HEK293 (cell line): ENCODE measurements at regions not wholly inside any gene's neighbourhood (a gene's known extent, or its start where the extent isn't known, plus 50 kb on each side); places are given as distances from the start of the nearest gene placed in this dataset.
A peak's percentile ranks its signal among the peaks of the same experiment; 100 is the strongest.

ENCODE experiments used
- CTCF ChIP-seq: fragments of 450-650 bp; formaldehyde crosslinking; IDR thresholded peaks from 2 replicates; pipeline ENCODE4 v1.5.1; 2016; ENCODE audit warnings: missing biosample characterization, missing genetic modification characterization
- FEZF1 ChIP-seq: fragments of 450-650 bp; formaldehyde crosslinking; IDR thresholded peaks from 2 replicates; pipeline ENCODE4 v1.5.1; 2016; ENCODE audit warnings: missing biosample characterization, missing genetic modification characterization
- GLI2 ChIP-seq: fragments of 450-650 bp; formaldehyde crosslinking; IDR thresholded peaks from 2 replicates; pipeline ENCODE4; 2017; ENCODE audit warnings: missing biosample characterization, missing genetic modification characterization, low read depth, borderline replicate concordance
- GLI4 ChIP-seq: fragments of 450-650 bp; formaldehyde crosslinking; IDR thresholded peaks from 2 replicates; pipeline ENCODE4 v1.5.1; 2016; ENCODE audit warnings: missing biosample characterization, missing genetic modification characterization
- GLIS2 ChIP-seq: fragments of 450-650 bp; formaldehyde crosslinking; IDR thresholded peaks from 2 replicates; pipeline ENCODE4 v1.5.1; 2016; ENCODE audit warnings: missing biosample characterization, missing genetic modification characterization
- HOXC10 ChIP-seq: sonication (generic); formaldehyde crosslinking; IDR thresholded peaks from 2 replicates; pipeline ENCODE4 v1.8.1; 2023; ENCODE audit warnings: mild to moderate bottlenecking, missing genetic modification reagents
- MYNN ChIP-seq: fragments of 450-650 bp; formaldehyde crosslinking; IDR thresholded peaks from 2 replicates; pipeline ENCODE4 v1.5.1; 2016; ENCODE audit warnings: missing biosample characterization, missing genetic modification characterization, borderline replicate concordance
- OVOL3 ChIP-seq: fragments of 450-650 bp; formaldehyde crosslinking; IDR thresholded peaks from 2 replicates; pipeline ENCODE4 v1.5.1; 2016; ENCODE audit warnings: missing biosample characterization, missing genetic modification characterization
- TCF7L2 ChIP-seq: IDR thresholded peaks from 2 replicates; pipeline ENCODE4 v1.6.1; 2011; ENCODE audit warnings: low read depth, mild to moderate bottlenecking, inconsistent platforms, low read length, moderate library complexity, borderline replicate concordance
- ZBTB21 ChIP-seq: fragments of 450-650 bp; formaldehyde crosslinking; IDR thresholded peaks from 2 replicates; pipeline ENCODE4 v1.5.1; 2017; ENCODE audit warnings: missing biosample characterization, missing genetic modification characterization
- ZNF2 ChIP-seq: fragments of 450-650 bp; formaldehyde crosslinking; IDR thresholded peaks from 2 replicates; pipeline ENCODE4 v1.5.1; 2016; ENCODE audit warnings: missing biosample characterization, missing genetic modification characterization
- ZNF221 ChIP-seq: fragments of 450-650 bp; formaldehyde crosslinking; IDR thresholded peaks from 2 replicates; pipeline ENCODE4 v1.5.1; 2017; ENCODE audit warnings: missing biosample characterization, missing genetic modification characterization, borderline replicate concordance
- ZNF280C ChIP-seq: fragments of 450-650 bp; formaldehyde crosslinking; IDR thresholded peaks from 2 replicates; pipeline ENCODE4 v1.5.1; 2016; ENCODE audit warnings: missing biosample characterization, missing genetic modification characterization
- ZNF302 ChIP-seq: fragments of 450-650 bp; formaldehyde crosslinking; IDR thresholded peaks from 2 replicates; pipeline ENCODE4 v1.5.1; 2016; ENCODE audit warnings: missing biosample characterization, missing genetic modification characterization, low read depth
- ZNF449 ChIP-seq: fragments of 450-650 bp; formaldehyde crosslinking; IDR thresholded peaks from 2 replicates; pipeline ENCODE4 v1.5.1; 2017; ENCODE audit warnings: missing biosample characterization, mild to moderate bottlenecking, missing genetic modification characterization, moderate library complexity
- ZNF514 ChIP-seq: fragments of 450-650 bp; formaldehyde crosslinking; IDR thresholded peaks from 2 replicates; pipeline ENCODE4 v1.5.1; 2016; ENCODE audit warnings: missing biosample characterization, missing genetic modification characterization
- ZNF555 ChIP-seq: fragments of 450-650 bp; formaldehyde crosslinking; conservative IDR thresholded peaks from 2 replicates; pipeline ENCODE4 v1.5.1; 2017; ENCODE audit warnings: missing biosample characterization, mild to moderate bottlenecking, missing genetic modification characterization, inconsistent platforms
- ZNF558 ChIP-seq: fragments of 450-650 bp; formaldehyde crosslinking; IDR thresholded peaks from 2 replicates; pipeline ENCODE4 v1.5.1; 2016; ENCODE audit warnings: missing biosample characterization, missing genetic modification characterization
- ZNF600 ChIP-seq: fragments of 450-650 bp; formaldehyde crosslinking; IDR thresholded peaks from 2 replicates; pipeline ENCODE4 v1.5.1; 2016; ENCODE audit warnings: missing biosample characterization, missing genetic modification characterization
- ZNF610 ChIP-seq: fragments of 450-650 bp; formaldehyde crosslinking; IDR thresholded peaks from 2 replicates; pipeline ENCODE4 v1.5.1; 2016; ENCODE audit warnings: missing biosample characterization, missing genetic modification characterization, borderline replicate concordance
- ZNF654 ChIP-seq: fragments of 450-650 bp; formaldehyde crosslinking; IDR thresholded peaks from 2 replicates; pipeline ENCODE4 v1.5.1; 2016; ENCODE audit warnings: low read depth, missing biosample characterization, missing genetic modification characterization
- ZNF701 ChIP-seq: fragments of 450-650 bp; formaldehyde crosslinking; IDR thresholded peaks from 2 replicates; pipeline ENCODE4 v1.5.1; 2016; ENCODE audit warnings: missing biosample characterization, missing genetic modification characterization
- ZNF768 ChIP-seq: fragments of 450-650 bp; formaldehyde crosslinking; IDR thresholded peaks from 2 replicates; pipeline ENCODE4 v1.5.1; 2018; ENCODE audit warnings: missing biosample characterization, mild to moderate bottlenecking, missing genetic modification characterization
- ZNF792 ChIP-seq: fragments of 450-650 bp; formaldehyde crosslinking; IDR thresholded peaks from 2 replicates; pipeline ENCODE4 v1.5.1; 2016; ENCODE audit warnings: missing biosample characterization, missing genetic modification characterization
- ZNF837 ChIP-seq: fragments of 450-650 bp; formaldehyde crosslinking; IDR thresholded peaks from 2 replicates; pipeline ENCODE4 v1.5.1; 2016; ENCODE audit warnings: missing biosample characterization, missing genetic modification characterization
- TF ChIP-seq, protein P1 (sequence below): fragments of 450-650 bp; formaldehyde crosslinking; IDR thresholded peaks from 2 replicates; pipeline ENCODE4 v1.5.1; 2016; ENCODE audit warnings: missing biosample characterization, missing genetic modification characterization
- TF ChIP-seq, protein P2 (sequence below): fragments of 450-650 bp; formaldehyde crosslinking; IDR thresholded peaks from 2 replicates; pipeline ENCODE4 v1.5.1; 2017; ENCODE audit warnings: missing biosample characterization, missing genetic modification characterization
- TF ChIP-seq, protein P3 (sequence below): fragments of 450-650 bp; formaldehyde crosslinking; IDR thresholded peaks from 2 replicates; pipeline ENCODE4 v1.5.1; 2016; ENCODE audit warnings: missing biosample characterization, missing genetic modification characterization

- TF ChIP-seq CTCF (tag by site-specific recombination) (no peak), FEZF1 (tag by site-specific recombination) (peak; percentile 85), ZNF792 (tag by site-specific recombination) (no peak), ZNF837 (no peak), ZNF600 (peak; percentile 90), MYNN (tag by site-specific recombination) (no peak), ZNF280C (tag by site-specific recombination) (no peak), ZNF555 (tag by site-specific recombination) (no peak), HOXC10 (CRISPR knock-in tag) (no peak), GLIS2 (tag by site-specific recombination) (peak; percentile 80), ZNF221 (tag by site-specific recombination) (no peak), ZNF558 (tag by site-specific recombination) (peak; percentile 76; the same call in 1 of the 2 replicates), TCF7L2 (no peak), ZNF701 (tag by site-specific recombination) (no peak), ZNF768 (no peak), OVOL3 (no peak), ZNF610 (peak; percentile 27; the same call in 1 of the 2 replicates), ZNF449 (peak; percentile 53; the same call in 1 of the 2 replicates), GLI2 (tag by site-specific recombination) (no peak), ZNF654 (tag by site-specific recombination) (no peak), ZNF514 (tag by site-specific recombination) (no peak), GLI4 (tag by site-specific recombination) (no peak), ZNF2 (peak; percentile 76; the same call in 1 of the 2 replicates), ZBTB21 (tag by site-specific recombination) (peak; percentile 71), ZNF302 (tag by site-specific recombination) (no peak)
- TF ChIP-seq, protein P1, sequence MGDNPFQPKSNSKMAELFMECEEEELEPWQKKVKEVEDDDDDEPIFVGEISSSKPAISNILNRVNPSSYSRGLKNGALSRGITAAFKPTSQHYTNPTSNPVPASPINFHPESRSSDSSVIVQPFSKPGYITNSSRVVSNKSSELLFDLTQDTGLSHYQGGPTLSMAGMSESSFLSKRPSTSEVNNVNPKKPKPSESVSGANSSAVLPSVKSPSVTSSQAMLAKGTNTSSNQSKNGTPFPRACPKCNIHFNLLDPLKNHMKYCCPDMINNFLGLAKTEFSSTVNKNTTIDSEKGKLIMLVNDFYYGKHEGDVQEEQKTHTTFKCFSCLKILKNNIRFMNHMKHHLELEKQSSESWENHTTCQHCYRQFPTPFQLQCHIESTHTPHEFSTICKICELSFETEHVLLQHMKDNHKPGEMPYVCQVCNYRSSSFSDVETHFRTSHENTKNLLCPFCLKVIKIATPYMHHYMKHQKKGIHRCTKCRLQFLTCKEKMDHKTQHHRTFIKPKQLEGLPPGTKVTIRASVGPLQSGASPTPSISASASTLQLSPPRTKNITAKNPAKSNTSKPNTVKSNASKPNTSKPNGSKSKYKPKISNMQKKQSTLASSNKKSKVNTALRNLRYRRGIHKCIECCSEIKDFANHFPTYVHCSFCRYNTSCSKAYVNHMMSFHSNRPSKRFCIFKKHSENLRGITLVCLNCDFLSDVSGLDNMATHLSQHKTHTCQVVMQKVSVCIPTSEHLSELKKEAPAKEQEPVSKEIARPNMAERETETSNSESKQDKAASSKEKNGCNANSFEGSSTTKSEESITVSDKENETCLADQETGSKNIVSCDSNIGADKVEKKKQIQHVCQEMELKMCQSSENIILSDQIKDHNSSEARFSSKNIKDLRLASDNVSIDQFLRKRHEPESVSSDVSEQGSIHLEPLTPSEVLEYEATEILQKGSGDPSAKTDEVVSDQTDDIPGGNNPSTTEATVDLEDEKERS = no peak
- TF ChIP-seq, protein P2, sequence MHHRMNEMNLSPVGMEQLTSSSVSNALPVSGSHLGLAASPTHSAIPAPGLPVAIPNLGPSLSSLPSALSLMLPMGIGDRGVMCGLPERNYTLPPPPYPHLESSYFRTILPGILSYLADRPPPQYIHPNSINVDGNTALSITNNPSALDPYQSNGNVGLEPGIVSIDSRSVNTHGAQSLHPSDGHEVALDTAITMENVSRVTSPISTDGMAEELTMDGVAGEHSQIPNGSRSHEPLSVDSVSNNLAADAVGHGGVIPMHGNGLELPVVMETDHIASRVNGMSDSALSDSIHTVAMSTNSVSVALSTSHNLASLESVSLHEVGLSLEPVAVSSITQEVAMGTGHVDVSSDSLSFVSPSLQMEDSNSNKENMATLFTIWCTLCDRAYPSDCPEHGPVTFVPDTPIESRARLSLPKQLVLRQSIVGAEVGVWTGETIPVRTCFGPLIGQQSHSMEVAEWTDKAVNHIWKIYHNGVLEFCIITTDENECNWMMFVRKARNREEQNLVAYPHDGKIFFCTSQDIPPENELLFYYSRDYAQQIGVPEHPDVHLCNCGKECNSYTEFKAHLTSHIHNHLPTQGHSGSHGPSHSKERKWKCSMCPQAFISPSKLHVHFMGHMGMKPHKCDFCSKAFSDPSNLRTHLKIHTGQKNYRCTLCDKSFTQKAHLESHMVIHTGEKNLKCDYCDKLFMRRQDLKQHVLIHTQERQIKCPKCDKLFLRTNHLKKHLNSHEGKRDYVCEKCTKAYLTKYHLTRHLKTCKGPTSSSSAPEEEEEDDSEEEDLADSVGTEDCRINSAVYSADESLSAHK (tag by site-specific recombination) = peak; percentile 74
- TF ChIP-seq, protein P3, sequence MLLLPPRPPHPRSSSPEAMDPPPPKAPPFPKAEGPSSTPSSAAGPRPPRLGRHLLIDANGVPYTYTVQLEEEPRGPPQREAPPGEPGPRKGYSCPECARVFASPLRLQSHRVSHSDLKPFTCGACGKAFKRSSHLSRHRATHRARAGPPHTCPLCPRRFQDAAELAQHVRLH (tag by site-specific recombination) = peak; percentile 77; the same call in 1 of the 2 replicates
Observed at GRCh38 chr6:47168180-47168579, 126.0 kb upstream of the ADGRF1 start (continued).
